Left lobe of liver (tissue), 2 donors: ENCODE measurements at regions not wholly inside any gene's neighbourhood (a gene's known extent, or its start where the extent isn't known, plus 50 kb on each side); places are given as distances from the start of the nearest gene placed in this dataset.
"Not testable (repeated sequence)": the region's sequence is repeated elsewhere in the genome, so short reads cannot be mapped to it uniquely, and the experiment has no call there.

ENCODE experiments used
- ATAC-seq: fragments of 200-7000 bp; cut with Tn5 transposase; one replicate; pipeline ENCODE4 v1.9.1; 2020; ENCODE audit warnings: mild to moderate bottlenecking, moderate library complexity
- DNase-seq: peaks from one replicate; pipeline ENCODE4 v3.0.0-alpha.2; 2020; ENCODE audit warnings: low spot score
- donor health status: DM: no; HTN: no; CAD: no; lungs with moderate emphysema.
- donor health status: DM: no; HTN: yes; CAD: no.

- ATAC-seq, DNase-seq: not testable (repeated sequence)
These were observed 59.2 kb upstream of the ZNF641 start for GRCh38 chr12:48409938-48410337.

GRCh38 chr12:48413388-48413787 lies 59.0 kb upstream of the ANP32D start:
- ATAC-seq (no peak), DNase-seq (no peak)

- no peak for DNase-seq
These were observed 58.3 kb upstream of the ANP32D start for GRCh38 chr12:48414021-48414420.

DNA sequence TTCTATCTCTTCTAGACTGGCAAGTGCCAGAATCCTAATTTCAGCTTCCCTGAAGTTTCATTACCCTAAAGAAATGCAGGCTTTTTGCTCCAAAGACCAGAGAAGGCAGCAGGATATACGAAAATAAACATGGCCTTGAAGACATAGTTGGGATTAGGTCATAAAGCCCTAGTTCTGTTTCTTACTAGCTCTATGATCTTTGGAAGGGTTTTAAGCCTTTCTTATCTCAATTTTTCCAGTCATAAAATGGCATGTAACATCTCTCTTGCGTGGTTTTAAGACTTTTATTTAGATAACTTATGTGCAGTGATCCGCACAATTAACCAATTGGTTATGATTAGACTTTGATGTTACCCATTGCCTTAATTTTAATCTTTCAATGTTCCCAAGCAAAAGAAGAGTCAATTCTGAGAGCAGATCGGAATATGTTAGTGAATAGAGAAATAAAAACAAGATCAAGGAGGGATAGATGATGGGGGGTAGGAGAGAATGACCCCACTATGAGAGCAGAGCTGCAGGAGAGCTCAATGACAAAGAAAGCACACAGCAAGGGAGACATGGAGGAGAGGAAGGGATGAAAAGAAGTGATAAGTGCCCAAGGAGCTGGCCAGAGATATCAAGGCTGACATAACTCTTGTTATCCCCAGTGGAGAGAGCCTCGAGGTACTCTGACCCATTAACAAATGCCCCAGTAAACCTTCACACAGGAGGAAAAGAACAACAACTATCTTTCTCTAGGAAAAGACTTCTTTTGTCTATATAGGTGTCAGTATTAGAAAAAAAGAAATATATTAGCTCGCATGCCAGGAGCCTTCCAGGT lies 53.0 kb upstream of the ANP32D start:
- no peak for ATAC-seq
- DNase-seq = no peak

More at GRCh38 chr12:48414021-48414420, 58.3 kb upstream of the ANP32D start:
- ATAC-seq = peak; percentile 66

DNA sequence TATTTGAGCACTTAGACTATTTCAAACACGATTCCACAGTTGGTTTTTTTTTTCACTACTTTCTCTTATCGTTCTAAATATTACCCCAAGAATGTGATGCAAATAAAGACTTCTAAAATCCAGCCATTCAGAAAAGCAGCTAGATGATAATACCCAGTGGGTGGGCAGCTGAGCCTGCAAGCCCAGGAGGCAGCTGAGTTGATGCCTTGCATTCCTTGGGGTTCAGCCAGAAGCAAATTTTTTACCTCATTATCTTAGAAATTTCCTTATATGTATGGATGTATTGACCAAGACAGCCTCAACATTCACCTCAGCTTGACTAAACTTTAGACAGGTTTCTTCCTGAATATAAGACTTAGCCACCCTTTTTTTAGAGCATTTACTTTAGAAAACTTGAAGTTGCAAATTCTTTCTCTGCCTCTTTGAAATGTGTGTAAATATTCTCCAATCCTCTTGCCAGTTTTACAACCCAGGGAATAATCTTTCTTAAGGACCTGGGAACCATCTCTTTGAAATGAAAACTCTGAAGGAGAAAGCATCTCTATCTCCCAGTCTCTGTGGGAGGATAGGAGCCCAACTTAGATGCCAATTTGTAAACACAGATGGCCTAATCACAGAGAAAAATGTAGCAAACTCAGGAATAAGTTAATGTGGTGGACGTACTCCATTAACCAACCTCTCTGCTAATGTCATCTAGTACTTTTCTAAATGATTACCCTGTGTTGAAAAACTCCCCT lies 52.2 kb upstream of the ANP32D start:
- DNase-seq (no peak), ATAC-seq (no peak)

DNA sequence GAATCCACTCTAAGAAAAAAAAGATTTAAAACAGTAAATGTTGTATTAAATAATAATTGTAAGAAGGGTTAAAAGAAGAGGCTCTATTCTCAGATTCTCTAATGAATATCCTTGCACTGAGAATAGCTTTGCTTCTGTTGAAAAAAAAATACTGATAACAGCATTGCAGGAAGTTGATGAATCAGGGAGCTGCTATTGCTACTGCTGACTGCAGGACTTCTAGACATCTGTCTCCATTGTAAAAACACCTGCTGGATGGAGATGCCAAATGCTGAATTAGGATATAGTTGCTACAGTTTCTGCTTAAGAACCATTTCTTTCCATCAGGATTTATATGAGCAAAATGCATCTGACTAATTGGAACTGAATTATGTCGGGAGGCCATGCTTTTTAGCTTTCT lies 50.3 kb upstream of the ANP32D start:
- no peak for DNase-seq
- ATAC-seq = no peak
